H9 (cell line): ENCODE measurements at regions not wholly inside any gene's neighbourhood (a gene's known extent, or its start where the extent isn't known, plus 50 kb on each side); places are given as distances from the start of the nearest gene placed in this dataset.

Source experiments
- DNase-seq: peaks from one replicate; pipeline ENCODE4 v3.0.0-alpha.2; 2017
- H2AFZ ChIP-seq: one replicate; pipeline ENCODE4 v1.6.1; 2013; ENCODE audit warnings: mild to moderate bottlenecking, low read length, control low read depth, moderate library complexity
- H2AK5ac ChIP-seq: 2 replicates; pipeline ENCODE4 v1.6.1; 2013; ENCODE audit warnings: low read length, control low read depth, mixed read lengths; ENCODE audit not compliant: insufficient read length
- H2BK120ac ChIP-seq: one replicate; pipeline ENCODE4 v1.6.1; 2013; ENCODE audit warnings: low read depth, mild to moderate bottlenecking, low read length, control low read depth, inconsistent platforms; ENCODE audit not compliant: poor library complexity, severe bottlenecking
- H2BK12ac ChIP-seq: 2 replicates; pipeline ENCODE4 v1.6.1; 2013; ENCODE audit warnings: low read length, control low read depth, mixed read lengths, low read depth; ENCODE audit not compliant: insufficient read length
- H2BK15ac ChIP-seq: 2 replicates; pipeline ENCODE4 v1.6.1; 2013; ENCODE audit warnings: low read depth, low read length, control low read depth
- H2BK20ac ChIP-seq: one replicate; pipeline ENCODE4 v1.6.1; 2013; ENCODE audit warnings: low read depth, mild to moderate bottlenecking, low read length, control low read depth, inconsistent platforms; ENCODE audit not compliant: poor library complexity, severe bottlenecking
- H2BK5ac ChIP-seq: 2 replicates; pipeline ENCODE4 v1.6.1; 2013; ENCODE audit warnings: low read length, control low read depth, mixed read lengths; ENCODE audit not compliant: insufficient read length
- H3K14ac ChIP-seq: 2 replicates; pipeline ENCODE4 v1.6.1; 2013; ENCODE audit warnings: low read length, control low read depth; ENCODE audit not compliant: insufficient read depth
- H3K18ac ChIP-seq: 2 replicates; pipeline ENCODE4 v1.6.1; 2013; ENCODE audit warnings: low read depth, mild to moderate bottlenecking, mixed read lengths, low read length, control low read depth; ENCODE audit not compliant: insufficient read length
- H3K23ac ChIP-seq: 2 replicates; pipeline ENCODE4 v1.6.1; 2013; ENCODE audit warnings: low read length, control low read depth, mixed read lengths, low read depth; ENCODE audit not compliant: insufficient read length
- H3K23me2 ChIP-seq: 2 replicates; pipeline ENCODE4 v1.6.1; 2013; ENCODE audit warnings: low read depth, mild to moderate bottlenecking, mixed read lengths, low read length, control low read depth; ENCODE audit not compliant: insufficient read length, poor library complexity, severe bottlenecking
- H3K27ac ChIP-seq: 2 replicates; pipeline ENCODE4 v1.5.1; 2013; ENCODE audit warnings: low read length, control low read depth, mixed read lengths, low read depth; ENCODE audit not compliant: insufficient read length
- H3K27me3 ChIP-seq: 2 replicates; pipeline ENCODE4 v1.6.1; 2013; ENCODE audit warnings: low read length, control low read depth, inconsistent platforms; ENCODE audit not compliant: insufficient read depth
- H3K4ac ChIP-seq: 2 replicates; pipeline ENCODE4 v1.6.1; 2013; ENCODE audit warnings: low read depth, mild to moderate bottlenecking, control low read depth, inconsistent platforms, low read length, moderate library complexity
- H3K4me1 ChIP-seq: 2 replicates; pipeline ENCODE4 v1.6.1; 2013; ENCODE audit warnings: low read length, control low read depth, inconsistent platforms; ENCODE audit not compliant: insufficient read depth
- H3K4me2 ChIP-seq: 2 replicates; pipeline ENCODE4 v1.6.1; 2013; ENCODE audit warnings: low read length, control low read depth, mixed read lengths; ENCODE audit not compliant: insufficient read length, insufficient read depth
- H3K56ac ChIP-seq: 2 replicates; pipeline ENCODE4 v1.6.1; 2013; ENCODE audit warnings: low read depth, mild to moderate bottlenecking, mixed read lengths, low read length, control low read depth; ENCODE audit not compliant: insufficient read length
- H3K79me1 ChIP-seq: 2 replicates; pipeline ENCODE4 v1.6.1; 2013; ENCODE audit warnings: low read depth, mild to moderate bottlenecking, moderate library complexity, low read length, control low read depth, inconsistent platforms; ENCODE audit not compliant: insufficient read depth, poor library complexity, severe bottlenecking
- H3K79me2 ChIP-seq: 2 replicates; pipeline ENCODE4 v1.6.1; 2013; ENCODE audit warnings: low read length, control low read depth, inconsistent platforms; ENCODE audit not compliant: insufficient read depth
- H3K9ac ChIP-seq: 2 replicates; pipeline ENCODE4 v1.6.1; 2013; ENCODE audit warnings: low read length, control low read depth, mixed read lengths; ENCODE audit not compliant: insufficient read length; ENCODE audit errors: extremely low read depth
- H3K9me3 ChIP-seq: one replicate; pipeline ENCODE4 v1.6.1; 2013; ENCODE audit warnings: low read depth, low read length, inconsistent platforms; ENCODE audit not compliant: control insufficient read depth
- H3T11ph ChIP-seq: one replicate; pipeline ENCODE4 v1.6.1; 2013; ENCODE audit warnings: mild to moderate bottlenecking, low read length, control low read depth, inconsistent platforms
- H4K20me1 ChIP-seq: one replicate; pipeline ENCODE4 v1.6.1; 2013; ENCODE audit not compliant: control insufficient read depth, insufficient read length, insufficient read depth
- H4K5ac ChIP-seq: 2 replicates; pipeline ENCODE4 v1.6.1; 2013; ENCODE audit warnings: low read depth, mild to moderate bottlenecking, mixed read lengths, low read length, control low read depth; ENCODE audit not compliant: insufficient read length
- H4K8ac ChIP-seq: replicated peaks from 2 replicates; pipeline ENCODE4 v1.6.1; 2013; ENCODE audit warnings: low read length, control low read depth, mixed read lengths, low read depth; ENCODE audit not compliant: insufficient read length
- H4K91ac ChIP-seq: 2 replicates; pipeline ENCODE4 v1.6.1; 2013; ENCODE audit warnings: low read depth, mild to moderate bottlenecking, moderate library complexity, mixed read lengths, low read length, control low read depth; ENCODE audit not compliant: insufficient read length
- H3K27ac Mint-ChIP-seq, 3 experiments: 2 replicates in 2 of 3; 3 replicates in 1 of 3; pipeline ENCODE4 v1.8.0; 2020 to 2021; ENCODE audit warnings: mixed read lengths in 3 of 3, mild to moderate bottlenecking in 1 of 3, moderate library complexity in 1 of 3
- H3K27me3 Mint-ChIP-seq: 2 replicates; pipeline ENCODE4 v1.8.0; 2021; ENCODE audit warnings: low read depth, mild to moderate bottlenecking, moderate library complexity, mixed read lengths
- H3K36me3 Mint-ChIP-seq, 3 experiments: 2 replicates in 2 of 3; 3 replicates in 1 of 3; pipeline ENCODE4 v1.8.0; 2020 to 2021; ENCODE audit warnings: low read depth in 3 of 3, mixed read lengths in 3 of 3; ENCODE audit not compliant: insufficient read depth in 1 of 3
- H3K4me1 Mint-ChIP-seq, 2 experiments: 2 replicates each; pipeline ENCODE4 v1.8.0; 2020; ENCODE audit warnings: mixed read lengths in 2 of 2
- H3K4me3 Mint-ChIP-seq, 2 experiments: 2 replicates in 1 of 2; 3 replicates in 1 of 2; pipeline ENCODE4 v1.8.0; 2020 to 2021; ENCODE audit warnings: mild to moderate bottlenecking in 2 of 2, mixed read lengths in 2 of 2, moderate library complexity in 1 of 2
- H3K9me3 Mint-ChIP-seq, 2 experiments: 2 replicates in 1 of 2; 3 replicates in 1 of 2; pipeline ENCODE4 v1.8.0; 2020; ENCODE audit warnings: mild to moderate bottlenecking in 2 of 2, mixed read lengths in 2 of 2, moderate library complexity in 1 of 2
- CTCF ChIP-seq: fragments of 200-600 bp; sonication (generic); conservative IDR thresholded peaks from 3 replicates; pipeline ENCODE4 v1.8.0; 2021; ENCODE audit warnings: antibody characterized with exemption, mild to moderate bottlenecking
- WGBS: extraction: QIAGEN DNeasy Blood & Tissue Kit; methylation state at CpG from one replicate; pipeline ENCODE4 v1.1.7; 2013; ENCODE audit warnings: missing lambda C conversion rate, low lambda C conversion rate, mixed read lengths; ENCODE audit not compliant: insufficient read length; ENCODE audit errors: extremely low coverage; 5-methylcytosine and 5-hydroxymethylcytosine counted together

DNA sequence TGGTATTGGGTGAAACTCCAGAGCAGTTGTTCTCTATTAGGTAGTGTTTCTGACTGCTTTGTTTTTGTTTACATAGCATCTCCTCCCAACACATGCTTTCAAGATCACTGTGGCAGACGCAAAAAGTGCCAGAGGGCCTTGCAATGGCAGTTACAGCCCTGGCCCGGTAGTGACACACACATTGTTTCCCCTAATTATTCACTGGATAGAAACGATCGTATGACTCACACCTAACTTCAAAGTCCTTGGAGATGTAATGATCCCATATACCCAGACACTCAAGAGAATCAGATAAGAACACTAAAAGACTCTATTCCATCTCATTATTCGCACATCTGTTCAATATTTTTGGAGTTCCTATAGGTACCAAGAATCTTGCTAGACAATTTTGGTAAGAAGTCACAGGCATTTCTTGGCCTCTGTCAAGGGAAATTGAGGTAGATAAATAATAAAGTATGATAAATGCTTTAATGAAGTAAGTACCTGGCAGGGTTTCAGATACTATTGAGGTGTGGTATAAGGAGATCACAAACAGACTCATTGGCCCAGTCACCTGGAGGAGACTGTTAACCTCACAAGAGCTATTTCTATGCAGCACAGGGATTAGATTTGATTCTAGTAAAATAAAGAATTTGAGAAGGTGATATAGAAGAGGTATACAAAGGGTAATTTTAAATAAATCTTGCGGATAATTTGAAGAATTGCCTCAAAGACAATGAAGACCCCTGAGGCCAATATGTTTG lies 485.3 kb downstream of the SLITRK6 start:
- Histone ChIP-seq H3K56ac (no peak overlapping the region), H2BK5ac (no peak overlapping the region), H4K5ac (no peak overlapping the region), H2BK20ac (no peak overlapping the region), H2BK120ac (no peak overlapping the region), H3K79me2 (no peaks in the 10 kb centered on the region), H2AFZ (no peak overlapping the region), H3T11ph (no peak overlapping the region), H3K9me3 (no peaks in the 10 kb centered on the region), H3K9ac (no peak overlapping the region), H3K4me2 (no peak overlapping the region), H4K91ac (no peak overlapping the region), H3K27me3 (no peaks in the 10 kb centered on the region), H3K4ac (no peak overlapping the region), H4K20me1 (no peaks in the 10 kb centered on the region), H3K27ac (no peak overlapping the region), H2BK15ac (no peak overlapping the region), H3K4me1 (no peaks in the 10 kb centered on the region), H4K8ac (no peak overlapping the region), H2AK5ac (no peak overlapping the region), H3K23me2 (no peaks in the 10 kb centered on the region), H3K79me1 (no peaks in the 10 kb centered on the region), H3K14ac (no peak overlapping the region), H2BK12ac (no peak overlapping the region), H3K18ac (no peak overlapping the region), H3K23ac (no peak overlapping the region)
- DNase-seq: no peak
- Mint-ChIP-seq H3K4me1 (peaks cover 3 to 5% of the 10 kb centered on the region in 2 experiments; a peak in 1 of 4 replicates), H3K4me3 (no peak overlapping the region), H3K27ac (no peak overlapping the region), H3K9me3 (no peaks in the 10 kb centered on the region), H3K27me3 (no peaks in the 10 kb centered on the region), H3K36me3 (no peaks in the 10 kb centered on the region)
- no peak for TF ChIP-seq CTCF
- no CpG with 5 or more reads among the region's 6 CpGs for WGBS
